Smooth muscle cell (in vitro differentiated cells): ENCODE measurements at regions not wholly inside any gene's neighbourhood (a gene's known extent, or its start where the extent isn't known, plus 50 kb on each side); places are given as distances from the start of the nearest gene placed in this dataset.

Experiments
- DNase-seq: peaks from one replicate; lab custom pipeline; 2025; ENCODE audit not compliant: unreplicated experiment; lab: John Stamatoyannopoulos, UW
- H2AFZ ChIP-seq: fragments of 200-600 bp; sonication (generic); 2 replicates; pipeline ENCODE4 v1.6.0; 2016; ENCODE audit warnings: antibody characterized with exemption, low read depth, mild to moderate bottlenecking
- H3F3A ChIP-seq: fragments of 200-600 bp; sonication (generic); 2 replicates; pipeline ENCODE4 v1.6.0; 2017; ENCODE audit warnings: antibody characterized with exemption, low read depth
- H3K27ac ChIP-seq: fragments of 200-600 bp; sonication (generic); 2 replicates; pipeline ENCODE4 v1.5.1; 2016; ENCODE audit warnings: low read depth, mild to moderate bottlenecking
- H3K27me3 ChIP-seq: fragments of 200-600 bp; sonication (generic); 2 replicates; pipeline ENCODE4 v1.6.1; 2016; ENCODE audit warnings: low read depth, mild to moderate bottlenecking
- H3K36me3 ChIP-seq: fragments of 200-600 bp; sonication (generic); 2 replicates; pipeline ENCODE4 v1.5.1; 2016; ENCODE audit warnings: low read depth
- H3K4me1 ChIP-seq: fragments of 200-600 bp; sonication (generic); 2 replicates; pipeline ENCODE4 v1.5.1; 2016; ENCODE audit warnings: low read depth
- H3K4me2 ChIP-seq: fragments of 200-600 bp; sonication (generic); 2 replicates; pipeline ENCODE4 v1.6.0; 2016; ENCODE audit warnings: mild to moderate bottlenecking
- H3K4me3 ChIP-seq: fragments of 200-600 bp; sonication (generic); 2 replicates; pipeline ENCODE4 v1.5.1; 2016; ENCODE audit warnings: mild to moderate bottlenecking
- H3K79me2 ChIP-seq: fragments of 200-600 bp; sonication (generic); 2 replicates; pipeline ENCODE4 v1.6.0; 2016; ENCODE audit warnings: low read depth, mild to moderate bottlenecking
- H3K9ac ChIP-seq: fragments of 200-600 bp; sonication (generic); 2 replicates; pipeline ENCODE4 v1.6.0; 2016; ENCODE audit warnings: low read depth
- H3K9me3 ChIP-seq: fragments of 200-600 bp; sonication (generic); replicated peaks from 2 replicates; pipeline ENCODE4 v1.5.1; 2016; ENCODE audit warnings: low read depth
- H4K20me1 ChIP-seq: fragments of 200-600 bp; sonication (generic); 2 replicates; pipeline ENCODE4 v1.6.0; 2016; ENCODE audit warnings: low read depth
- WGBS: methylation state at CpG from one replicate; pipeline ENCODE4 v1.1.7; 2016; ENCODE audit warnings: low lambda C conversion rate; 5-methylcytosine and 5-hydroxymethylcytosine counted together
- TF ChIP-seq, protein P1 (sequence below): fragments of 200-600 bp; sonication (generic); IDR thresholded peaks from 2 replicates; pipeline ENCODE4 v1.5.1; 2017; ENCODE audit warnings: borderline replicate concordance, mild to moderate bottlenecking, antibody characterized with exemption; ENCODE audit not compliant: insufficient read depth, poor library complexity, severe bottlenecking

DNA sequence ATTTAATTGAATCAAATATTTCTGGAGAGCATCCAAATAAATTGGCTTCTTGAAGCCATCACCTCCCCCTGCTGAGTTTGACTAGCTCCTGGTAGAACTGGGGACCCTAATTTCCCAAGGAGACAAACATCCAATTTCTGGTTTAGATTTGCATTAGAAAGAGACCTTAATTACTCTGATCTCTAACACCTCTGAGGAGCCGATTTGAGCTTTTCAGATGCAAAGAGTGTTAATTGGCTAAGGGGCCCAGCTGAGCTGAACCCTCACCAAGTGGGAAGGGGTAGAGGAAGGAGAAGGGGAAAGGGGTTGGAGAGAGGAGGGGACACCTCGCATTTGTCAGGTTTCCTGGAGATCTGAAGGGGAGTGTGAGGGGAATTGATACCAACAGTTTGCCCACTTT lies 145.4 kb upstream of the SHB start:
- Histone ChIP-seq H3K9ac (no peak overlapping the region), H3K27ac (no peak overlapping the region), H3F3A (no peaks in the 10 kb centered on the region), H4K20me1 (no peaks in the 10 kb centered on the region), H3K4me2 (no peak overlapping the region), H3K9me3 (no peaks in the 10 kb centered on the region), H2AFZ (no peak overlapping the region), H3K79me2 (no peaks in the 10 kb centered on the region), H3K4me1 (peaks cover 14% of the 10 kb centered on the region), H3K36me3 (no peaks in the 10 kb centered on the region), H3K27me3 (peaks cover 44% of the 10 kb centered on the region), H3K4me3 (no peak overlapping the region)
- TF ChIP-seq, protein P1, sequence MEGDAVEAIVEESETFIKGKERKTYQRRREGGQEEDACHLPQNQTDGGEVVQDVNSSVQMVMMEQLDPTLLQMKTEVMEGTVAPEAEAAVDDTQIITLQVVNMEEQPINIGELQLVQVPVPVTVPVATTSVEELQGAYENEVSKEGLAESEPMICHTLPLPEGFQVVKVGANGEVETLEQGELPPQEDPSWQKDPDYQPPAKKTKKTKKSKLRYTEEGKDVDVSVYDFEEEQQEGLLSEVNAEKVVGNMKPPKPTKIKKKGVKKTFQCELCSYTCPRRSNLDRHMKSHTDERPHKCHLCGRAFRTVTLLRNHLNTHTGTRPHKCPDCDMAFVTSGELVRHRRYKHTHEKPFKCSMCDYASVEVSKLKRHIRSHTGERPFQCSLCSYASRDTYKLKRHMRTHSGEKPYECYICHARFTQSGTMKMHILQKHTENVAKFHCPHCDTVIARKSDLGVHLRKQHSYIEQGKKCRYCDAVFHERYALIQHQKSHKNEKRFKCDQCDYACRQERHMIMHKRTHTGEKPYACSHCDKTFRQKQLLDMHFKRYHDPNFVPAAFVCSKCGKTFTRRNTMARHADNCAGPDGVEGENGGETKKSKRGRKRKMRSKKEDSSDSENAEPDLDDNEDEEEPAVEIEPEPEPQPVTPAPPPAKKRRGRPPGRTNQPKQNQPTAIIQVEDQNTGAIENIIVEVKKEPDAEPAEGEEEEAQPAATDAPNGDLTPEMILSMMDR = no peak
- no peak for DNase-seq
- 15% methylated on average over 2 of the region's 2 CpGs for WGBS

DNA sequence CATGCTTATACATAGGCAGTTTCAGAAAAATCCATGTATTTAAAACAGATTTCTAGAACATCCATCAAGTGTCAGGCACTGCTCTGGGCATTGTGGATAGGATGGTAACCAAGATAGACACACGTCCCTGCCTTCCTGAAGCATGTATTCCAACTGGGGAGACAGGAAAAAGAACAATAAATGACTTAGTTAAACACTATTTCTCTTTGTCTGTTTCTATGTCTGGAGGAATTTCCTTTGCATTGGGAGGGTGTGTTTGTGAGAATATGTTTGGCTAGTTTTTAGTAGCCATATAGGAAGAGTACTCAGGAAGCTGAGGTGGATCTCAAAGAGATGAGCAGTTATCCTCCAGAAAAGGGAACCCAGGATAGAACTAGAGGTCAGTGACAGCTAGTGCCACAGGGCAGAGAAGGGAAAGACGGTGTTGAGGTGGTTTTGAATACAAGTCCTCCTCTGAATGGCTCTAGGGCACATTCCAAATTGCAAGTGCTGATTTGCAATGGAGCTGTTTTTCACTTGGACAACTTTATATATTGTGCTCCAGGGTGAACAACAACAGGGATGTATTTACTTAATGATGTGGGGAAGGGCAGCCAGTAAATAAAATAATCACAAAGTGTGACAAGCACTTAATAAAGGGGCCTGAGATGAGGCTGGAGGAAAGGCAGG lies 144.7 kb upstream of the SHB start:
- Histone ChIP-seq H3K36me3 (no peaks in the 10 kb centered on the region), H3K27me3 (peaks cover 44% of the 10 kb centered on the region), H3K4me1 (peaks cover 14% of the 10 kb centered on the region), H3K79me2 (no peaks in the 10 kb centered on the region), H3F3A (no peaks in the 10 kb centered on the region), H3K4me3 (no peak overlapping the region), H3K27ac (no peak overlapping the region), H2AFZ (no peak overlapping the region), H3K9me3 (no peaks in the 10 kb centered on the region), H3K9ac (no peak overlapping the region), H4K20me1 (no peaks in the 10 kb centered on the region), H3K4me2 (no peak overlapping the region)
- WGBS = 43% methylated on average over 2 of the region's 2 CpGs
- TF ChIP-seq, protein P1 = no peak
- DNase-seq = no peak

DNA sequence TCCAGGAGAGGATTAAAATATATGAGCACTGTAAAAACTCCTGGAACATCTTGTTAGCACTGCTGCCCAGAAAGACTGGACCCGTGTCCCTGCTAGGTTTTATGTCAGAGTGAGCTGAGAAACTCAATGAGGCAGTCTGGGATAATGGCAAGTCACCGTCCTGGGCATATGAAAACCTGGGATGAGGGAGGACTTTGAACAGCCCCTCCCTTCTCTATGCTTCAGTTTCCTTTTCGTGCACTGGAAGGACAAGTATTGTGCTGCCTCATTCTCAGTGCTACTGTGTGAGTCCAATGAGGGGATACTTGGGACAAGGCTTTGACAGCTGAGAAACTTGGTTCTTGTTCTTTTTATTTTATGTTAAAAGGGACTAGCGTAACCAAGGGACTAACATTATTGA lies 143.0 kb upstream of the SHB start:
- Histone ChIP-seq H3K4me3 (no peak overlapping the region), H3K79me2 (no peaks in the 10 kb centered on the region), H3K27me3 (peaks cover 34% of the 10 kb centered on the region), H3K4me1 (peaks cover 14% of the 10 kb centered on the region), H3K4me2 (no peak overlapping the region), H3K27ac (no peak overlapping the region), H3K9me3 (no peaks in the 10 kb centered on the region), H4K20me1 (no peaks in the 10 kb centered on the region), H2AFZ (no peak overlapping the region), H3F3A (no peaks in the 10 kb centered on the region), H3K36me3 (no peaks in the 10 kb centered on the region), H3K9ac (no peak overlapping the region)
- WGBS = 70% methylated on average over 4 of the region's 4 CpGs
- no peak for DNase-seq
- TF ChIP-seq, protein P1 = no peak

DNA sequence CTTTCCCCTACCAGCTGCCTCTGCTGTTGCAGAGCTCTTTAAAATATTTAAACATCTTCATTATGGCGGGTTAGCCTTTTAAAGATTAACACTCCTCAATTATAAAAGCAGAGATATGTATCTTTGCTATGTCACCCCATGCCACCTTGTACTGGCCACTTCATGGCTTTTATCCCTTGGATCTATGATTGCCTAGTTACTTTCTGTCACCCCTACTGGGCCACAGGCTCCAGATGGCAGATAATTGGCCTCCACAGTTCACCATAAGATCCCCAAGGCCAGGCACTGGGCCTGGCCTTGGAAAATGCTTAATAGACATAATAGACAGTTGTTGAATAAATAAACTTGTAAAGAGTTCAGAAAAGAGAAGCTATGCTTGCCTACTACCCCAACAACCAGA lies 142.0 kb upstream of the SHB start:
- Histone ChIP-seq H3K27me3 (peaks cover 26% of the 10 kb centered on the region), H3K36me3 (no peaks in the 10 kb centered on the region), H3K79me2 (no peaks in the 10 kb centered on the region), H3F3A (no peaks in the 10 kb centered on the region), H4K20me1 (no peaks in the 10 kb centered on the region), H2AFZ (no peak overlapping the region), H3K27ac (no peak overlapping the region), H3K9me3 (no peaks in the 10 kb centered on the region), H3K4me2 (no peak overlapping the region), H3K9ac (no peak overlapping the region), H3K4me1 (peaks cover 14% of the 10 kb centered on the region), H3K4me3 (no peak overlapping the region)
- TF ChIP-seq, protein P1 = no peak
- 88% methylated on average over 1 of the region's 1 CpG for WGBS
- no peak for DNase-seq
